ENCODE measurements at regions not wholly inside any gene's neighbourhood (a gene's known extent, or its start where the extent isn't known, plus 50 kb on each side); places are given as distances from the start of the nearest gene placed in this dataset.
"Not testable (repeated sequence)": the region's sequence is repeated elsewhere in the genome, so short reads cannot be mapped to it uniquely, and the experiment has no call there.

- no peak for DNase-seq
These were observed 376.2 kb upstream of the TOM1L1 start for GRCh38 chr17:54524501-54524900.

DNA sequence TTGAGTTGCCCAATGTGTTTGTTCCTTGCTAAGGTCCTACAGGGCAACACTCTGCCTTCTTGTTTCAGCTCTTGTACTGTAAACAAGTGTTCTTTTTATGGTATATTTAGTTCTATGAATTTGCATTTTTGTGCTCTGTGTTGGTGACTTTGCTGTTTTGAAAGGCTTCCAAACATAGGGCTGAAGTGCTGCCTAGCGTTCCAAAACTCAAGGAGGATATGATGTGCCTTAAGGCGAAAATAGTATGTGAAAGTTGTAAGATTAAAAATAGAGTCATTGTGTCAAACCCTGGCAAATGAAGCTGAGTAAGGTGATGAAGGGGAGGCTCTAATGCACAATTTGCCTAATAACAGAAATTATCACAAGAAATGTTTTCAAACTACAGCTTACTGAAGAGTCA, 372.7 kb upstream of the TOM1L1 start:
- no peak for DNase-seq

DNA sequence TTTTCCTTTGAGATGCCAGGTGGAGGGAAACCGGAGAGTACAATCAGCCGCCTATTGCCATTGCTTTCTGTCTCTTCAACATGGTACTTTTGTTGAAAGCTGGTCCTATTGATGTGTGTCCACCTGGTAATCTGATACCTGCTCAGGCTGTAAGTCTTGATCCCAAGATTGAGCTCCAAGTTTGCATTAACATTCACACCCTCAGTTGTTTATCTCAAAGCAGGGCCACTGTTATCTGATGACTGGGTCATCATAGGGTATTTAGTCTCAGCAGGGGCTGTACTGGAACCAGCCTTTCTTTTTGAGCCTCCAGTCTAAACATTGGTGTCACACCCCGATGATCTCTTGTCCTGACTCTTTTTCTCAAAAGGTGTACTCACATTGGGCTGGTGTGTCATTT, 370.3 kb upstream of the TOM1L1 start:
- DNase-seq, result no peak

GRCh38 chr17:54536306-54536705, 364.3 kb upstream of the TOM1L1 start:
- DNase-seq, result no peak

GRCh38 chr17:54537656-54538055, 363.0 kb upstream of the TOM1L1 start:
- DNase-seq, result no peak

DNA sequence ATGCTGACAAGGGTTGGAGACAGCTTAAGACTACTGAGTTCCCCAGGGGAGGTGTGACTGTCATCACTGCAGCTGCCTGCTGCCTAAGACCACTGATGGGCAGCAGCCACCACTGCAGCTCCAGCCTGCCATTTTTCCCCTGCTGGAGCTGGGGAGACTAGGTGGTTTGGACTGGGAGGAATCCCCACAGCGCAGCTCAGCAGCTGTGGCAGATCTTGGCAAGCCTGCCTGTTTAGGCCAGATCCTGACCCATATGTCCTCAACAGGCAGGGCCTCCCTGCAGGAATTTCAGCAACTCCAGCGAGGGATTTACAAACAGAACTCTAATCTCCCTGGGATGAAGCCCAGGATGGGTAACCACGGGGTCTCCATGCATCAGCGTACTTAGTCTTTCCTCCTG, 356.4 kb upstream of the TOM1L1 start:
- DNase-seq, result no peak

DNA sequence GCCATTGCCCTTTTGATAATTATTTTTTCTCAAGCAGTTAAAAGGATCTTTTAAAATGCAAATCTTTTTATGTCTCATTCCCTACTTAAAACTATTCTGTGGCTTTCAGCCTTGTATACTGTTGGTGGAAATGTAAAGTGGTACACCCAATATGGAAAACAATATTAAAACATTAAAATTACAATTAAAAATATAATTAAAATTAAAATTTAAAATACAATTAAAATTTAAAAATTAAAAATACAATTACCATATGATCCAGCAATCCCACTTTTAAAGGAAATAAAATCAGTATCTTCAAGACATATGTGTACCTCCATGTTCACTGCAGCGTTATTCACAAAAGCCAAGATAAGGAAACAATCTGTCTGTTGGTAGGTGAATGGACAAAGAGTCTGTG, 340.8 kb upstream of the TOM1L1 start:
- DNase-seq, result no peak

DNA sequence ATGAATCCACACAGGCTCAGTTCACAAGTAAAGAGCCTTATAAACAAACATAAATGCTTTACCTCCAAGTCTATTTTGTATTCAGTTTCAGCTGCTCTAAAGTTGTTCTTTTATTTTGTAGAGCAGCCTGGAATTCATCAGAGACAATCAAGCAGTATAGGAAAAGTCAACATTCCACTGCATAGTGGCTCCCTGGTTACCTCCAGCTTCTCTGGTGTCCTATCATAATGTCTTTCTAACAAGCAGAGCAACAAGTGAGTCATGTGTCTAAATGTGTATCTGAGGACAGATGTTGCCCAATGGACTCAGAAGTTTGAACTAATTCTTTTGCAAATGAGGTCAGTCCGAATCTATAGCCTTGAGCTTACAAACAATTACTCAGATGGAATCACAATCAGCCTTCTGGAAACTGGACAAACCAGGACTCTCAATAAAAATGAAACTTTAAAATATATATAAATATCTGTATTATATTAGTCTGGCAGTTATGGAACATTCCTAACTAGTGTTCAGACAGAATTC, 292.0 kb upstream of the TOM1L1 start:
- no peak for DNase-seq

GRCh38 chr17:54620399-54620978, 280.2 kb upstream of the TOM1L1 start:
- no peak for DNase-seq

GRCh38 chr17:54623746-54624145, 276.9 kb upstream of the TOM1L1 start:
- no peak for DNase-seq

DNA sequence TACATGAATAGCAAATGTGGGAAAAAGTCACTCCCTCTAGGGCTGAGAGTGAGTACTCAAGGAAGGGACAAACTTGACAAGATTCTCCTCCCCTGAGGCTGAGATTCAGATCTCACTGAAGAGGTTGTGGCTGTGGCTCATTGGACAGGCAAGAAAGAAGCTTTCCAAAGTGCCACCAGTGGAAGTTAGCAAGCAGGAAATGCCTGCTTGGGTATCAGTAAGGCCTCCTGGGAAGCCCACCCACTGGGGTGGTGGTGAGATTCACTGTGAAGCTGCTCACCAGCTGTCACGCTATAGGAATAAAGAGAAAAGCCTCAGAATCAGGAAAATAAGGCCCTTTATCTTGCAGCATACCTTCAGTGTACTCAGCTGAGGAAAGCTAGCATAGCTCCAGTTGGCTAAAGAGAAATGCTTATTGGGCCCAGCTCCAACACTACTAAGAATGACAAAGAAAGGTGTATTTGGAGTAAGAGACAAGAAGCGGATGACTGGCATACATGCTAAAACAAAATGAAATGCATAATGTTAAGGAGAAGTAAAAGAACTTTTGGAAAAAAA, 274.4 kb upstream of the TOM1L1 start:
- DNase-seq, result no peak

DNA sequence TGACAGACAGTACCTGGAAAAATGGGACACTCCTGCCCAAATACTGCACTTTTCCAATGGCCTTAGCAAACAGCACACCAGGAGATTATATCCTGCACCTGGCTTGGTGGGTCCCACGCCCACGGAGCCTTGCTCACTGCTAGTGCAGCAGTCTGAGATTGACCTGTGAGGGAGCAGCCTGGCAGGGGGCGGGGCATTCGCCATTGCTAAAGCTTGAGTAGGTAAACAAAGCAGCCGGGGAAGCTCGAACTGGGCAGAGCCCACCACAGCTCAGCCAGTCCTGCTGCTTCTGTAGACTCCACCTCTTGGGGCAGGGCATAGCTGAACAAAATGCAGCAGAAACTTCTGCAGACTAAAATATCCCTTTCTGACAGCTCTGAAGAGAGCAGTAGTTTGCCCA, 261.2 kb upstream of the TOM1L1 start:
- DNase-seq, result not testable (repeated sequence)

DNA sequence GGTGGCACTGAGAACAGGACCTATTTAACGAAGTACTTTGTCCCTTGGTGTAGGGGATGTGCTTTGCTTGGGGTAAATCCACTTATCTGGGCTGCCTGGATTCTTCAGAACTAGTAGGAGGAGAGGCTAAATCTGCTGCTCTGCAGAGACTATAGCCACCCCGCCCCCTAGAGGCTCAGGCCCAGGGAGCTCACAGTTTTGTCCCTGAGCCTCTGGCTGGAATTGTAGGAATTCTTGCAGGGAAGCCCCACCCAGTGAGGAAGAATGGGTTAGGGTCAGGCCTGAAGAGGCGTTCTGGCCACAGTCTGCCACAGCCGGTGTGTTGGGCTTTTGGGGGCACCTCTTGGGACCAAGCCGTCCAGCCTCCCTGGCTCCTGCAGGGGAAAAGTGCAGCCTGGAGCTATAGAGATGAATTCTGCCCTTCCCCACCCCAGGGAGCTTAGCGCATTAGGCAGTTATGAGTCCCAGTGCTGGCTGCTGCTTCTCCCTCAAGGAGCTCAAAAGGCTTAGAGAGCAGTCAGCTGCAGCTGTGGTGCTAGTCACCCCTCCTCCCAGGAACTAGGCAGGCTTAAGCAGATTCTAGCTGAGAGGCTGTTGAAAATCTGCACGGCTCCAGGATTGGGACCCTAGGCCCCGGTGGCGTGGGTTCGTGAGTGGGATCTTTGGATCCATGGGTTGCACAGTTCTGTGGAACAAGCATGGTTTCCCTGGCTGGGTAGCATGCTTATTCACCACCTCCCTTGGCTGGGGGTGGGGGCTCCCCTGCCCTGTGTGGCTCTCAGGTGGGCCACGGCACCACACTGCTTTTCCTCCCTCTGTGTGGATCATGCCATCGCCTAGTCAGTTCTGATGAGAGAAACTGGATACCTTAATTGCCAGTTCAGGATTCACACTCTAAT, 237.4 kb upstream of the TOM1L1 start:
- DNase-seq, result no peak

- DNase-seq, result no peak
These were observed 234.1 kb upstream of the TOM1L1 start for GRCh38 chr17:54666559-54666958.

- DNase-seq, result no peak
These were observed 222.5 kb upstream of the TOM1L1 start for GRCh38 chr17:54678158-54678557.

DNA sequence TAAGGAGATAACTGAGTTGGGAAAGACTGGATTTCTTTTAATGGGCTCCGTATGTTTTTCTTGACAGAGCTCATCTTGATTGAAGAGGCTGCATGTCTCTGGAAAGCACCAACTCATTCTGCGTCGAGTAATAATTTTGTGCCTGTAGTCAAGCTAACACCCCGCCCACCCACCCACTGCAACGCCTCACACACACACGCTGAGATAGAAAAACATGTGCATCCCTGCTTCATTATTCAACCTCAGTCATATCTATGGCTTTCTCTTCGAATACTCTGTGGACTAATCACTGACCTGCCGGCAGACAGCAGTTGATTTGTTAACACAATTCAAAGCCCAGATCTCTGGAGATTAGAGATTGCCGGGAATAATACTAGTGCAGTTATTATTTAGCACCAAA, 220.2 kb upstream of the TOM1L1 start:
- no peak for DNase-seq

GRCh38 chr17:54694287-54694887, 206.3 kb upstream of the TOM1L1 start:
- no peak for DNase-seq

DNA sequence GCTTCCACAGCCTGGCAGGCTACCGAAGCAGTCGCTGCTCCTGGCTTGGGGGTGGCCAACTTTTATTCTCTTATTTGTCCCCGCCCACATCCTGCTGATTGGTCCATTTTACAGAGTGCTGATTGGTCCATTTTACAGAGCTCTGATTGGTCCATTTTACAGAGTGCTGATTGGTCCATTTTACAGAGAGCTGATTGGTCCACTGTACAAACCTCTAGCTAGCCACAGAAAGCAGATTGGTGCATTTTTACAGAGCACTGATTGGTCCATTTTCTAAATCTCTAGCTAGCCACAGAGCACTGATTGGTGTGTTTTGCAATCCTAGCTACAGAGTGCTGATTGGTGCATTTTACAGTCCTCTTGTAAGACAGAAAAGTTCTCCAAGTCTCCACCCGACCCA, 187.9 kb upstream of the TOM1L1 start:
- not testable (repeated sequence) for DNase-seq

DNA sequence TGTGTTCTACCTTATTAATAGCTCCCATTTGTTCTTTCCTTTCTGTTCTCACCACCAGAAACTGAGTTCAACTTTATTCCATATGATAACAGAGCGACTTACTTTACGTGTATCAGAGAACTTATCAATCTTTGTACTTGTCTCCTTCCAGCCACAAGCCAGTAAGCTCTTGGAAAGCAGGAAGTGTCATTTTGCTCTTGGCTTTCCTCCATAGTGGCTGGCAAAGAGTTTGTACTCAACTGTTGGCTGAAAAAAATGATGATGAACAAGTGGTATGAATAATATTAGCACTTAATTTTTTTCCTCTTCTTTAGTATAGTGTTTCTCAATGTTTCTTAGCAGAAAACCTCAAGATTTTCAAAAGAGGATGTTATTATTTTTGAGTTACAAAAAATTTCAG, 182.4 kb upstream of the TOM1L1 start:
- no peak for DNase-seq

DNA sequence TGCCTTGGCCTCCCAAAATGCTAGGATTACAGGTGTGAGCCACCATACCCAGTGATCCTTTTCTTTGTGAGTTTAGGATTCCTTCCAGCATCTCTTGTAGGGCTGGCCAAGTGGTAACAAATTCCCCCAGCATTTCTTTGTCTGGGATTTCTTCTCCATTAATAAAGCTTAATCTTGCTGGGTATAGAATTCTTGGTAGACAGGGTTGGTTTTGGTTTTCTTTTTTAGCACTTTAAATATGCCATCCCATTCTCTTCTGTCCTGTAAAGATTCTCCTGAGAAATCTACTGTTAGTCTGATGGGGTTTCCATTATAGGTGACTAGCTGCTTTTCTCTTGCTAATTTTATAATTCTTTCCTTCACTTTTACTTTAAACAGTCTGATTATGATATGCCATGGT, 173.0 kb upstream of the TOM1L1 start:
- DNase-seq, result no peak

DNA sequence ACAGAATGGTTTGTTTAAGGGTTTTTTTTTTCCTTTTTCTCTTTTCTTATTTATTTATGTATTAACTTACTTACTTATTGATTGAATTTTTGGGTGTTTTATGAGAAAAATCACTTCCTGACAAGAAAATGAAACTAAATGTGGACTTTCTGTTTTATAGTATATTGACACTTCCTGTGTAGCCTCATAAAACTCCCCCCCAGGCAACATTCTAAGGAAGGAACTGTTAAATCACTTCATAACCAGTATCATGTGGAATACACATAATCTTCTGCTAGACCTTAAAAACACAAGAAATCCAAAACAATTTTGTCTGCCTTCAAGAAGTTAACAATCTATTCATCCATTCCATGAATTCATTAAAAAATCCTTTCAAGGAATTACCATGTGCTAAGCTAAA, 164.1 kb upstream of the TOM1L1 start:
- no peak for DNase-seq

DNA sequence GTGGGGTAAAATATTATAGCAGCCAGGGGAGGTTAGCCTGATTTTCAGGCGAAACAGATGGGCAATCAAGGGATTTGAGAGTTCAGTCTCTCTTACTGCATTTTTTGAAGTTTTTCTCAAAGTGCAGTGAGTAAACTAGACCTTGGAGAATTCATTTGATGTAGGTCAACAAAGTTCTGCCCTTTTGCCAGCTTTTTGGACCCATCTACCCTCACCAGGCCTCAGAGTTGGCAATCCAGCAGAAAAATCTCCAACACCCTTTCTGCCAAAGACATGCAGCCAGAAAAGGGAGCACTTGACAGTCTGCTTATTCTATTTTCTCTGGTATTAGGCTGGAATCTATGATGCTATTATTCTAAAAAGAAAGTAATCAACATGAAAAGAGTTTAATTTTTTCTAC, 162.2 kb upstream of the TOM1L1 start:
- DNase-seq, result no peak

DNA sequence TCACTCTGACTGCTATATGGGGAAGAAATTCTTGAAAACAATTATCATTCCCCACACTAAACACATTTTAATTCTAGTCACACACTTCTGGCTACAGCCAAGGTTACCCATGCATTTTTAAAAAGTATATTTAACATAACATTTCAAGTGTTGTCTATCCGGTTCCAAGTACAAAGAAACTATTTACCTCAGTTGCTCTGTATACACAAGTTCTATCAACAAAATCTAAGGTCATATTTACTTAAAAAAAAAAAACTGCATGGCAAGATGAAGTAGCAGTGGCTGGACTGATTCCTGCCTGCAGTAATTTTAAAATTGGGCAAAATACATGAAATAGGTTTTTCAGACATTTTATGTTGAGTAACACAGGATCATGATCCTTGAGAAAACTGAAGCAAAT, 155.9 kb upstream of the TOM1L1 start:
- no peak for DNase-seq

DNA sequence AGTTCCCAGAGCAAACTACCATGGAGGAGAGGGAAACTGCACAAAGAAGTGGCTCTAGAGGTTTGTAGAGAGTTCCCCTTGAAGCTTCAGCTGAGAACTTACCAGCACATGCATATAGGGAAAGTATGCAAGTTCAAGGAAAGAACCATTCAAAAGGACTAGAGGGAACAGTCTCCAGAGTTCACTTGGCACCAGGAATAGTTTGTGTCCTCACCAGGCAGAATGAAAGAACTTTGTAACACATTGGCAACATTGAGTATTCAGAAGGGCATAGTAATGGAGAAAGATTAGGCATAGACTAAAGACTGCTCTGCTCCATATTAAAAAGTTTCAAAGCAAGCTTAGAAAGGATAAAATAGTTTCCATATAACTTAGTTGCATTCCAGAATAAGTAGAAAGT, 155.4 kb upstream of the TOM1L1 start:
- no peak for DNase-seq
